HG03175 (cell line): ENCODE measurements at regions not wholly inside any gene's neighbourhood (a gene's known extent, or its start where the extent isn't known, plus 50 kb on each side); places are given as distances from the start of the nearest gene placed in this dataset.

Experiments used
- ATAC-seq: cut with Tn5 transposase; IDR thresholded peaks from one replicate; pipeline ENCODE4 v1.9.1; 2021; ENCODE audit warnings: mild to moderate bottlenecking, moderate library complexity; ENCODE audit not compliant: unreplicated experiment

- ATAC-seq: no peak
Measured at GRCh38 chr4:12244973-12245372, 816.3 kb upstream of the HS3ST1 start.

GRCh38 chr4:12242354-12242753, 813.7 kb upstream of the HS3ST1 start:
- no peak for ATAC-seq

- ATAC-seq: no peak
Measured at GRCh38 chr4:12239897-12240636, 811.4 kb upstream of the HS3ST1 start.

- no peak for ATAC-seq
Measured at GRCh38 chr4:12231098-12231497, 802.4 kb upstream of the HS3ST1 start.

- ATAC-seq: no peak
Measured at GRCh38 chr4:12221031-12221430, 792.3 kb upstream of the HS3ST1 start.

- no peak for ATAC-seq
Measured at GRCh38 chr4:12211636-12212035, 782.9 kb upstream of the HS3ST1 start.

GRCh38 chr4:12207396-12207795, 778.7 kb upstream of the HS3ST1 start:
- ATAC-seq: no peak

GRCh38 chr4:12206091-12206490, 777.4 kb upstream of the HS3ST1 start:
- ATAC-seq: no peak

- no peak for ATAC-seq
Measured at GRCh38 chr4:12203945-12204344, 775.3 kb upstream of the HS3ST1 start.

- ATAC-seq: no peak
Measured at GRCh38 chr4:12200226-12200625, 771.5 kb upstream of the HS3ST1 start.

GRCh38 chr4:12186526-12186925, 757.8 kb upstream of the HS3ST1 start:
- no peak for ATAC-seq

- no peak for ATAC-seq
Measured at GRCh38 chr4:12178614-12179610, 750.2 kb upstream of the HS3ST1 start.

GRCh38 chr4:12177416-12177815, 748.7 kb upstream of the HS3ST1 start:
- ATAC-seq: no peak

- no peak for ATAC-seq
Measured at GRCh38 chr4:12173496-12173895, 744.8 kb upstream of the HS3ST1 start.

- no peak for ATAC-seq
Measured at GRCh38 chr4:12172198-12172973, 743.7 kb upstream of the HS3ST1 start.

GRCh38 chr4:12170308-12170707, 741.6 kb upstream of the HS3ST1 start:
- no peak for ATAC-seq

- no peak for ATAC-seq
Measured at GRCh38 chr4:12165616-12166015, 736.9 kb upstream of the HS3ST1 start.

- ATAC-seq: no peak
Measured at GRCh38 chr4:12146339-12146738, 717.6 kb upstream of the HS3ST1 start.

- ATAC-seq: no peak
Measured at GRCh38 chr4:12145768-12146167, 717.1 kb upstream of the HS3ST1 start.

- no peak for ATAC-seq
Measured at GRCh38 chr4:12145106-12145505, 716.4 kb upstream of the HS3ST1 start.

- ATAC-seq: no peak
Measured at GRCh38 chr4:12144051-12144450, 715.4 kb upstream of the HS3ST1 start.
